ENCODE measurements at regions not wholly inside any gene's neighbourhood (a gene's known extent, or its start where the extent isn't known, plus 50 kb on each side); places are given as distances from the start of the nearest gene placed in this dataset.

DNA sequence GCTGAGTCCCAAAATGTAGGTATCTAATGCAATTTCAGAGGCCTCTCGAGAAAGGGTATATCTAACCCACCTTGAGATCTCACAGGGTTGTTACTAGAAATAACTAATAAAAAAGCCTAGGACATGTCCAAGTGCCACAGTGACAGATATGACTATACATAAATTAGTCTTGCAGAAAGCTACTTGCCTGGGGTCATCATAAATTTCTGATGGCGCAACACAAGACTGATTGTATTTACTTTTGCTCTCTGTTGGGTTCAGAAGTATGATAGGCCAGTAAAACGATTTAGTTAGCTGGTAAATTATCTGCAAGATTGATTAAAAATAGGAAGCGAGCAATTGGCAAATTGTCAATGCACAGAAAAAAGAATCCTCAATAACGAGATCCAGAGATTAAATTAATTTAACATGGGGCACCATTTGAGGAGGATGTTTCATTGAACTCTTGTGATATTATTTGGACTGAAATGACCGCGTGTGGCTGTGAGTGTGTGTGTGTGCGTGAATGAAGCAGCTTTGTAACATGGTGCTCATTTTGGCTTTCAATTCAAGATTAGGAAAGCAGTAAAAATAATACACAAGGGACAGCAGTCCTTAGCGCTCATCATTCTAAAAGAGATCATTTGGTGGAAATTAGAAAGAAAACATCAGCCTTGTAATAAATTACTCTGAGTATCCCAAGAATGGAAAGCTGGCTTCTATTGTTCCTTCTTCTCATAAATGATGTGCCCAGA, 157.4 kb upstream of the ZFHX3 start (continued):
- TF ChIP-seq, protein P1, sequence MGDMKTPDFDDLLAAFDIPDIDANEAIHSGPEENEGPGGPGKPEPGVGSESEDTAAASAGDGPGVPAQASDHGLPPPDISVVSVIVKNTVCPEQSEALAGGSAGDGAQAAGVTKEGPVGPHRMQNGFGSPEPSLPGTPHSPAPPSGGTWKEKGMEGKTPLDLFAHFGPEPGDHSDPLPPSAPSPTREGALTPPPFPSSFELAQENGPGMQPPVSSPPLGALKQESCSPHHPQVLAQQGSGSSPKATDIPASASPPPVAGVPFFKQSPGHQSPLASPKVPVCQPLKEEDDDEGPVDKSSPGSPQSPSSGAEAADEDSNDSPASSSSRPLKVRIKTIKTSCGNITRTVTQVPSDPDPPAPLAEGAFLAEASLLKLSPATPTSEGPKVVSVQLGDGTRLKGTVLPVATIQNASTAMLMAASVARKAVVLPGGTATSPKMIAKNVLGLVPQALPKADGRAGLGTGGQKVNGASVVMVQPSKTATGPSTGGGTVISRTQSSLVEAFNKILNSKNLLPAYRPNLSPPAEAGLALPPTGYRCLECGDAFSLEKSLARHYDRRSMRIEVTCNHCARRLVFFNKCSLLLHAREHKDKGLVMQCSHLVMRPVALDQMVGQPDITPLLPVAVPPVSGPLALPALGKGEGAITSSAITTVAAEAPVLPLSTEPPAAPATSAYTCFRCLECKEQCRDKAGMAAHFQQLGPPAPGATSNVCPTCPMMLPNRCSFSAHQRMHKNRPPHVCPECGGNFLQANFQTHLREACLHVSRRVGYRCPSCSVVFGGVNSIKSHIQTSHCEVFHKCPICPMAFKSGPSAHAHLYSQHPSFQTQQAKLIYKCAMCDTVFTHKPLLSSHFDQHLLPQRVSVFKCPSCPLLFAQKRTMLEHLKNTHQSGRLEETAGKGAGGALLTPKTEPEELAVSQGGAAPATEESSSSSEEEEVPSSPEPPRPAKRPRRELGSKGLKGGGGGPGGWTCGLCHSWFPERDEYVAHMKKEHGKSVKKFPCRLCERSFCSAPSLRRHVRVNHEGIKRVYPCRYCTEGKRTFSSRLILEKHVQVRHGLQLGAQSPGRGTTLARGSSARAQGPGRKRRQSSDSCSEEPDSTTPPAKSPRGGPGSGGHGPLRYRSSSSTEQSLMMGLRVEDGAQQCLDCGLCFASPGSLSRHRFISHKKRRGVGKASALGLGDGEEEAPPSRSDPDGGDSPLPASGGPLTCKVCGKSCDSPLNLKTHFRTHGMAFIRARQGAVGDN (IDR thresholded peaks at IDR 0.05): no peak

GRCh38 chr16:73204359-73205152, 156.6 kb upstream of the ZFHX3 start:
- ChIA-PET CTCF (interaction anchor here (0.6 kb wide), 1 partner anchor 9 kb away, joined by 3 read pairs; no protein-coding TSS in a partner anchor), SMC1A (ENCODE audit: uncharacterized antibody, unreplicated experiment) (interaction anchor here (0.8 to 1.5 kb wide), 3 partner anchors 10 to 702 kb away, joined by 3 to 5 read pairs (median 3); no protein-coding TSS in a partner anchor), POLR2A (no interaction called here), RAD21 (ENCODE audit: unreplicated experiment) (no interaction called here)
- no peaks in the 10 kb centered on the region for H3K27me3 ChIP-seq (replicated peaks in 1 of 2; ENCODE audit: control insufficient read depth in 2 of 2, insufficient read depth in 2 of 2, low read length in 1 of 2)
- no peak overlapping the region for H3K9ac ChIP-seq (ENCODE audit: control insufficient read depth, insufficient read depth, low read length)
- in situ Hi-C loops (cut with MboI) (no loop called here), intact Hi-C loops (cut with micrococcal nuclease; ENCODE audit: unreplicated experiment) (no loop called here)
- no peaks in the 10 kb centered on the region for H3K79me2 ChIP-seq (ENCODE audit: control insufficient read depth, insufficient read depth, low read length)
- ATAC-seq: no peak
- no peak for DNase-seq (ENCODE audit: low read depth, low spot score)
- no peak overlapping the region for H2AFZ ChIP-seq (ENCODE audit: control insufficient read depth, low read depth, low read length)
- H3K9me3 ChIP-seq (replicated peaks; ENCODE audit: control insufficient read depth, insufficient read depth, low read length): no peaks in the 10 kb centered on the region; the same call in 2 of the 3 replicates
- H3K4me3 ChIP-seq: no peak overlapping the region
- no peak overlapping the region for H3K4me2 ChIP-seq (ENCODE audit: control insufficient read depth, insufficient read depth)
- no peak for FAIRE-seq
- no peak for TF ChIP-seq SIX5 (IDR thresholded peaks at IDR 0.05; ENCODE audit: low read depth, low read length, severe bottlenecking)
- WGBS (ENCODE audit: insufficient coverage, insufficient replicate concordance, low lambda C conversion rate, missing lambda C conversion rate): 50% methylated on average over 8 of the region's 8 CpGs
- BruUV-seq (replicated peaks): no TSS peak
- H4K20me1 ChIP-seq (ENCODE audit: control insufficient read depth, insufficient read depth): no peaks in the 10 kb centered on the region
- no peaks in the 10 kb centered on the region for H3K4me1 ChIP-seq (ENCODE audit: control insufficient read depth, insufficient read depth, low read length)
- H3K27ac ChIP-seq (ENCODE audit: control insufficient read depth, insufficient read depth): no peak overlapping the region
- no peaks in the 10 kb centered on the region for H3K36me3 ChIP-seq (ENCODE audit: control insufficient read depth in 2 of 2, insufficient read depth in 2 of 2, low read length in 1 of 2)
